ENCODE measurements at regions not wholly inside any gene's neighbourhood (a gene's known extent, or its start where the extent isn't known, plus 50 kb on each side); places are given as distances from the start of the nearest gene placed in this dataset.

GRCh38 chr11:30753994-30754393 lies 167.8 kb upstream of the MPPED2 start:
- Histone ChIP-seq H3K27ac (ENCODE audit: low read length) (no peak overlapping the region), H3K9me2 (replicated peaks; ENCODE audit: low read length) (no peaks in the 10 kb centered on the region), H2AFZ (ENCODE audit: low read length) (no peak overlapping the region), H3K27me3 (ENCODE audit: low read length) (no peaks in the 10 kb centered on the region), H3K9me3 (ENCODE audit: low read length) (no peaks in the 10 kb centered on the region), H3K4me1 (ENCODE audit: insufficient read depth, low read length) (no peaks in the 10 kb centered on the region), H3K36me3 (ENCODE audit: low read depth, low read length) (no peaks in the 10 kb centered on the region), H3F3A (ENCODE audit: low read length, unreplicated experiment) (no peaks in the 10 kb centered on the region), H4K20me1 (ENCODE audit: low read length) (no peaks in the 10 kb centered on the region), H3K4me2 (ENCODE audit: low read length) (no peak overlapping the region), H3K4me3 (ENCODE audit: low read length) (no peak overlapping the region), H3K9ac (ENCODE audit: low read length) (no peak overlapping the region), H3K79me2 (ENCODE audit: low read length) (no peaks in the 10 kb centered on the region)
- ATAC-seq (no peak), DNase-seq (no peak)
- CTCF ChIA-PET, result no interaction called here
- no peak for TF ChIP-seq CTCF (conservative IDR thresholded peaks at IDR 0.05; ENCODE audit: low read depth, low read length)
- TF ChIP-seq EZH2phosphoT487 (IDR thresholded peaks at IDR 0.05; ENCODE audit: borderline replicate concordance, low read length), result no peak
- TF ChIP-seq EZH2 (IDR thresholded peaks at IDR 0.05; ENCODE audit: low read length, unreplicated experiment), result no peak
- POLR2A ChIA-PET (ENCODE audit: unreplicated experiment), result no interaction called here
- intact Hi-C loops (cut with micrococcal nuclease), result no loop called here
- BruUV-seq (replicated peaks), result no TSS peak

- no peak overlapping the region for H3K9ac ChIP-seq (ENCODE audit: low read length)
- no peak overlapping the region for H3K4me3 ChIP-seq (ENCODE audit: low read length)
- H4K20me1 ChIP-seq (ENCODE audit: low read length), result no peaks in the 10 kb centered on the region
- ChIA-PET POLR2A (ENCODE audit: unreplicated experiment) (no interaction called here), CTCF (no interaction called here)
- H3K4me2 ChIP-seq (ENCODE audit: low read length), result no peak overlapping the region
- intact Hi-C loops (cut with micrococcal nuclease), result no loop called here
- H3K9me3 ChIP-seq (ENCODE audit: low read length), result no peaks in the 10 kb centered on the region
- ATAC-seq (no peak), DNase-seq (no peak)
- no peaks in the 10 kb centered on the region for H3K79me2 ChIP-seq (ENCODE audit: low read length)
- no peaks in the 10 kb centered on the region for H3K27me3 ChIP-seq (ENCODE audit: low read length)
- no peaks in the 10 kb centered on the region for H3K9me2 ChIP-seq (replicated peaks; ENCODE audit: low read length)
- H3K27ac ChIP-seq (ENCODE audit: low read length), result no peak overlapping the region
- no peaks in the 10 kb centered on the region for H3K4me1 ChIP-seq (ENCODE audit: insufficient read depth, low read length)
- H3F3A ChIP-seq (ENCODE audit: low read length, unreplicated experiment), result no peaks in the 10 kb centered on the region
- no TSS peak for BruUV-seq (replicated peaks)
- TF ChIP-seq EZH2phosphoT487 (IDR thresholded peaks at IDR 0.05; ENCODE audit: borderline replicate concordance, low read length) (no peak), CTCF (conservative IDR thresholded peaks at IDR 0.05; ENCODE audit: low read depth, low read length) (no peak), EZH2 (IDR thresholded peaks at IDR 0.05; ENCODE audit: low read length, unreplicated experiment) (no peak)
- H3K36me3 ChIP-seq (ENCODE audit: low read depth, low read length), result no peaks in the 10 kb centered on the region
- no peak overlapping the region for H2AFZ ChIP-seq (ENCODE audit: low read length)
Observed at GRCh38 chr11:30753504-30753903, 167.4 kb upstream of the MPPED2 start.

- POLR2A ChIA-PET (ENCODE audit: unreplicated experiment), result no interaction called here
- no peaks in the 10 kb centered on the region for H3K4me1 ChIP-seq (ENCODE audit: insufficient read depth, low read length)
Observed at GRCh38 chr11:30749268-30749667, 163.1 kb upstream of the MPPED2 start.

More at GRCh38 chr11:30749268-30749667, 163.1 kb upstream of the MPPED2 start:
- Histone ChIP-seq H3K27ac (ENCODE audit: low read length) (no peak overlapping the region), H3K79me2 (ENCODE audit: low read length) (no peaks in the 10 kb centered on the region), H2AFZ (ENCODE audit: low read length) (no peak overlapping the region), H3K9me3 (ENCODE audit: low read length) (no peaks in the 10 kb centered on the region), H3K27me3 (ENCODE audit: low read length) (no peaks in the 10 kb centered on the region), H3K4me2 (ENCODE audit: low read length) (no peak overlapping the region), H3K36me3 (ENCODE audit: low read depth, low read length) (no peaks in the 10 kb centered on the region), H3K9me2 (replicated peaks; ENCODE audit: low read length) (no peaks in the 10 kb centered on the region), H3K4me3 (ENCODE audit: low read length) (no peak overlapping the region), H3F3A (ENCODE audit: low read length, unreplicated experiment) (no peaks in the 10 kb centered on the region), H3K9ac (ENCODE audit: low read length) (no peak overlapping the region), H4K20me1 (ENCODE audit: low read length) (no peaks in the 10 kb centered on the region)
- CTCF ChIA-PET, result no interaction called here
- DNase-seq, result no peak
- BruUV-seq (replicated peaks), result no TSS peak
- ATAC-seq, result no peak
- TF ChIP-seq CTCF (conservative IDR thresholded peaks at IDR 0.05; ENCODE audit: low read depth, low read length) (no peak), EZH2phosphoT487 (IDR thresholded peaks at IDR 0.05; ENCODE audit: borderline replicate concordance, low read length) (no peak), EZH2 (IDR thresholded peaks at IDR 0.05; ENCODE audit: low read length, unreplicated experiment) (no peak)
- intact Hi-C loops (cut with micrococcal nuclease), result no loop called here

All from PC-3 (cell line).